ES-I3 (cell line): ENCODE measurements at regions not wholly inside any gene's neighbourhood (a gene's known extent, or its start where the extent isn't known, plus 50 kb on each side); places are given as distances from the start of the nearest gene placed in this dataset.

Source experiments
- H3K36me3 ChIP-seq: 2 replicates; pipeline ENCODE4 v1.6.1; 2013; ENCODE audit warnings: mild to moderate bottlenecking, low read length, control low read depth, moderate library complexity; ENCODE audit not compliant: insufficient read depth
- H3K4me1 ChIP-seq: 2 replicates; pipeline ENCODE4 v1.6.1; 2013; ENCODE audit warnings: mild to moderate bottlenecking, control low read depth, low read length; ENCODE audit not compliant: insufficient read depth
- H3K9ac ChIP-seq: 2 replicates; pipeline ENCODE4 v1.6.1; 2013; ENCODE audit warnings: low read depth, mild to moderate bottlenecking, low read length, moderate library complexity
- H3K9me3 ChIP-seq: 2 replicates; pipeline ENCODE4 v1.6.1; 2013; ENCODE audit warnings: mild to moderate bottlenecking, low read length, moderate library complexity; ENCODE audit not compliant: control insufficient read depth, insufficient read depth

DNA sequence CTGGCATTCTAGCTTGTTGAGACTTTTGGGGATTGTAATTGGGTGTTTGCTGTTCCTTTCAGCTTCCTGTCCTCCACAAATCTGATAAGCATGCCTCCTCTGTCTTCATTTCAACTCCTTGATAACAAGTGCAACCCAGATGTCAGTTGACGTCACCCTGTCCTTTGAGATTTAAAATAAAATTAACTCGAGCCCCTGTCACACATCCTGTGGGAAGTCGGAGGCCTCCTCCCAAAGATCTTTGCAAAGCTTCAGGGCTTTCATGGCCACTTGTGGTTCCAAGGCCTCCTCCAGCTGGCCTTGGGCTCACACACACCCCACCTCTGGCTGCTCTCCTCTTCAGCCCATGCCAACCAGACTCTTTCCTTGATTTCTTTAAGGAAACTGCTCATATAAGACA, 69.9 kb upstream of the ITGA6 start:
- Histone ChIP-seq H3K9me3 (no peaks in the 10 kb centered on the region; the same call in 1 of the 2 replicates), H3K4me1 (no peaks in the 10 kb centered on the region), H3K36me3 (no peaks in the 10 kb centered on the region), H3K9ac (no peak overlapping the region)

- H3K9me3 ChIP-seq = no peaks in the 10 kb centered on the region; the same call in 1 of the 2 replicates
- no peaks in the 10 kb centered on the region for H3K36me3 ChIP-seq
- H3K9ac ChIP-seq = no peak overlapping the region
- H3K4me1 ChIP-seq = no peaks in the 10 kb centered on the region
Measured at GRCh38 chr2:172358691-172359556, 68.5 kb upstream of the ITGA6 start.

DNA sequence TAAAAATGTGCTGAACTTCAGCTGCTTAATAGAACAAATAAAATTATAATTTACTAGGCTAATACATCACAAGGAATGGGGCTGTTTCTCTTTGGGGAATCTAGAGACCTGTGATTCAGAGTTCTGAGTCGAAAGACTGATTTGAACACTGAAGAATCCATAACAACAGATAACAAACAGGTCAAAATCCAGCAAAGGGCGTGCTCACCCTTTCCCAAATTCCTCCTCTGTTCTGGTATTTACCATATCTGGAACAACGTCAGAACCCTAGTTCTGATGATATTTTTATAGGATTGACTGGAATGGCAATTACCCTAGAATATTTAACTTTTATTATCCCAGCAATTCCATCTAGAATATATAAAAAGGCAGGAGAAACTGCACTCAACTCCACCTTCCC, 66.0 kb upstream of the ITGA6 start:
- Histone ChIP-seq H3K4me1 (no peaks in the 10 kb centered on the region), H3K9ac (no peak overlapping the region), H3K9me3 (no peaks in the 10 kb centered on the region), H3K36me3 (no peaks in the 10 kb centered on the region)

DNA sequence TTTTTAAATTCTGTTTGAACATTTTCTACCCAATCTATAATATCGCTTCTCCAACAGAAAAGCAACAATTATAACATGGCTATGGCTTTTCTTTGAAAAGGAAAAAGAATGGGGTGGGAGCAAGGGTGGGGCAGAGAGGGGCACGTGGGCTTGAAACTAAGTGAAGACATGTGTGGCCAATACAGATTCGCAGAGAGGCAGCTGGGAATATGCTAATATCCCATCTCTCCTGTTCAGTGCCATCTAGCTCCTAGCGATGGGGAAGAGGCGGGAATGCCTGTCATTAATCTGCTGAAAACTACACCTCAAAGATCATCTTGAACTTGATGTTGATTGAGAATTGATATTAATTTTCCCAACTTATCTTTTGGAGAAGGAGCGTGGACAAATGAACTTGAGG, 65.5 kb upstream of the ITGA6 start:
- H3K36me3 ChIP-seq = no peaks in the 10 kb centered on the region
- no peaks in the 10 kb centered on the region for H3K9me3 ChIP-seq
- no peaks in the 10 kb centered on the region for H3K4me1 ChIP-seq
- H3K9ac ChIP-seq = no peak overlapping the region

DNA sequence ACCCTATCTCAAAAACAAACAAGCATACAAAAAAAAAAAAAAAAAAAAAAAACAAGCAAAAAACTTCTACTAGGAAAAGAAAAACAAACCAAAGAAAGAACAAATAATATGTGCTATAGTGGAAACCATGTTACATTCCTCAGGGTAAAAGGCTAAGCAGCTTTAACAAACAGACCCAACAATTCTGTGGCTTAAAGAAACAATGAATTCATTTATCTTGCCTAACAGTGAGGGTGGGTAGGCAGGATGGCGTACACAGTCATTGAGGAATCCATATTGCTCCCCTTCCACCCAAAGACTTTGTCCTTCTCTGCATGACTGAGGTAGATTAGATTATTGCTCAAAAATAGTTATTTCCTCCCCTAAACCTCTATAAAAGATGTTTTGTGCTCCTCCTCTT, 63.1 kb upstream of the ITGA6 start:
- H3K36me3 ChIP-seq = no peaks in the 10 kb centered on the region
- H3K9ac ChIP-seq = no peak overlapping the region
- no peaks in the 10 kb centered on the region for H3K4me1 ChIP-seq
- peaks cover 6% of the 10 kb centered on the region; the same call in 1 of the 2 replicates for H3K9me3 ChIP-seq

DNA sequence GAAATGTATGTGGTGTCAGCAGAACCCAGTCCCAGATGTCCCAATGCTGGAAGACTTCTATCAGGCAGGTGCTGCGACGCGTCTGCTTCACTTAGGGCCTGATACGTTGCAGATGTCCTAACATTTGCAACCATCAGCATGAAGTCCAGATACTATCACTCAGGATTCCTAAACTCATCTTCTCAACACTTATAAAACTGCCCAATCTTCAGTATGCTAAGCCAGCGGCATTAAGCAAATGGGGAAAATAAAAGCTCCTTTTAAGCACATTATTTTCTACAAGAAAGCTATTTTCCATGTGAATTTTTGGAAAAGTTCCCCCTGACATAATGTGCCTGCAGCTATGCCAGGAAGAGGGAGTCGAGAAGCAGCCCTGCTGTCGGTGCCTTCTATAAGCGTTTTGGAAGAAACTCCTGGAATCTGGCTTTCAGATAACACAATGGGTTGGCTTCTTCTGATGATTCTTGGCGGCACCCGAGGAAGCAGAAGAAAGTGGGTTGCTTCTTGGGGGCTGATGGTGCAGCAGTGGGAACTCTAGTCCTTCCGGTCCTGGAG, 60.7 kb upstream of the ITGA6 start:
- Histone ChIP-seq H3K4me1 (no peaks in the 10 kb centered on the region), H3K9me3 (peaks cover 9% of the 10 kb centered on the region), H3K9ac (no peak overlapping the region), H3K36me3 (no peaks in the 10 kb centered on the region)

GRCh38 chr2:172370821-172371455, 56.4 kb upstream of the ITGA6 start:
- Histone ChIP-seq H3K9ac (no peak overlapping the region), H3K4me1 (peaks cover 5% of the 10 kb centered on the region; the same call in 1 of the 2 replicates), H3K9me3 (peaks cover 9% of the 10 kb centered on the region), H3K36me3 (no peaks in the 10 kb centered on the region)

DNA sequence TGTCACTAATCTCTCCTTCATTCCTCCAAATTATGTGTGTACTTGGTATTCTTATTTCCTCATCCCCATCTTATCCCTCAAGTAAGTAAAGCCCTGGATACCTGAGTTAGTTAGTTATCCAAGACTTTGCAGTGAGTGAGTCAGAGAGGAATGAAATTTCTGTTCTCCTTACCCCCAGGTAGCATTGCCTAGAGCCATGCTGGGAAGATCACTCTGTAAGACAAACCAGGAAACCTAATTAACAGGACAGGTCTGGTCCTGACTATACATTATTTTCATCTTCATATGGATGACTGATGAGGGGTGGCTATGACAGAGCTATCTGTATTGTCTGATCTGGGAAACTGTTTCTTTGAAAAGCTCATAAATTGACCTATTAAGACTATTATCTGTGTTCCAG, 55.0 kb upstream of the ITGA6 start:
- Histone ChIP-seq H3K36me3 (no peaks in the 10 kb centered on the region), H3K9ac (no peak overlapping the region), H3K4me1 (peaks cover 5% of the 10 kb centered on the region; the same call in 1 of the 2 replicates), H3K9me3 (peaks cover 9% of the 10 kb centered on the region)

GRCh38 chr2:172373076-172373475, 54.3 kb upstream of the ITGA6 start:
- peaks cover 9% of the 10 kb centered on the region for H3K9me3 ChIP-seq
- no peak overlapping the region for H3K9ac ChIP-seq
- peaks cover 5% of the 10 kb centered on the region; the same call in 1 of the 2 replicates for H3K4me1 ChIP-seq
- no peaks in the 10 kb centered on the region for H3K36me3 ChIP-seq

DNA sequence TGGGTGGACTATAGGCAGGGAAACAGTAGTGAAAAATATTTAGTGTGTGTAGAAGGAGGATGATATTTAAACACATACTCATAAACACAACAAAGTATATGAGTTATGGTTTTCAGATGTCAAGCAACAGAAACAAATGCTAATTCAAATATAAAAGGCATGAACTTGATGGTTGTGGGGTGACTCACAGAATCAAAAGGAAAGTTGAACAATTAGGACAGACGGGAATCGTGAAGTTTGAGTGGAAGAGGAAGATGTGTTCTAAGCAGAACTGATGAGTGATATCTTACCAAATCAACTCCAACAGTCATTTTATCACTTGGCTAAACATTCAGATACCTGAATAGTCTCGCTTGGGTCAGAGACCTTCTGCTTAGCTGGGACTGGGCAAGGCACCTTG, 53.6 kb upstream of the ITGA6 start:
- H3K9ac ChIP-seq = no peak overlapping the region
- peaks cover 4% of the 10 kb centered on the region for H3K9me3 ChIP-seq
- H3K4me1 ChIP-seq = peaks cover 5% of the 10 kb centered on the region; the same call in 1 of the 2 replicates
- no peaks in the 10 kb centered on the region for H3K36me3 ChIP-seq

- Histone ChIP-seq H3K36me3 (no peaks in the 10 kb centered on the region), H3K4me1 (peaks cover 5% of the 10 kb centered on the region; the same call in 1 of the 2 replicates), H3K9ac (no peak overlapping the region), H3K9me3 (peaks cover 11% of the 10 kb centered on the region)
Measured at GRCh38 chr2:172374318-172375240, 52.8 kb upstream of the ITGA6 start.

GRCh38 chr2:172375251-172375650, 52.1 kb upstream of the ITGA6 start:
- H3K4me1 ChIP-seq = peaks cover 10% of the 10 kb centered on the region
- peaks cover 11% of the 10 kb centered on the region for H3K9me3 ChIP-seq
- no peaks in the 10 kb centered on the region for H3K36me3 ChIP-seq
- no peak overlapping the region for H3K9ac ChIP-seq

DNA sequence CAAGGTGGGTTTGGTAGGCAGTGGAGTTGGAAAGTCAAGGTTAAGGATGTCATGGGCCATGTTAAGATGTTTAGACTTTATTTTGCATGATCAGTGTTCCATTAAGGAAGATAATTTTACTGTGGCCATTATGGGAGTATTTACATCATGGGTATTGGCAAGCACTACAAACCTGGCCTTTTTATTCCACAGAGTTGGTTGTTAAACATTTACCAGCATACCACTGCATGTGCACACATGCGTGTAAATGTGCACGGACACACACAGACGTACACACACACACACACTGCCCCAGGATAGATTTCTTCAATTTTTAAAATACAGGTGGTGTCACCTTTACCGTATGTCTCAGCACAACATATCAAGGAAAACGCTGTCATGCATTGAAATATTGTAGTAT, 51.4 kb upstream of the ITGA6 start:
- no peaks in the 10 kb centered on the region for H3K36me3 ChIP-seq
- H3K9ac ChIP-seq = no peak overlapping the region
- H3K4me1 ChIP-seq = peaks cover 15% of the 10 kb centered on the region
- H3K9me3 ChIP-seq = peaks cover 8% of the 10 kb centered on the region
